ENCODE measurements at regions not wholly inside any gene's neighbourhood (a gene's known extent, or its start where the extent isn't known, plus 50 kb on each side); places are given as distances from the start of the nearest gene placed in this dataset.

DNA sequence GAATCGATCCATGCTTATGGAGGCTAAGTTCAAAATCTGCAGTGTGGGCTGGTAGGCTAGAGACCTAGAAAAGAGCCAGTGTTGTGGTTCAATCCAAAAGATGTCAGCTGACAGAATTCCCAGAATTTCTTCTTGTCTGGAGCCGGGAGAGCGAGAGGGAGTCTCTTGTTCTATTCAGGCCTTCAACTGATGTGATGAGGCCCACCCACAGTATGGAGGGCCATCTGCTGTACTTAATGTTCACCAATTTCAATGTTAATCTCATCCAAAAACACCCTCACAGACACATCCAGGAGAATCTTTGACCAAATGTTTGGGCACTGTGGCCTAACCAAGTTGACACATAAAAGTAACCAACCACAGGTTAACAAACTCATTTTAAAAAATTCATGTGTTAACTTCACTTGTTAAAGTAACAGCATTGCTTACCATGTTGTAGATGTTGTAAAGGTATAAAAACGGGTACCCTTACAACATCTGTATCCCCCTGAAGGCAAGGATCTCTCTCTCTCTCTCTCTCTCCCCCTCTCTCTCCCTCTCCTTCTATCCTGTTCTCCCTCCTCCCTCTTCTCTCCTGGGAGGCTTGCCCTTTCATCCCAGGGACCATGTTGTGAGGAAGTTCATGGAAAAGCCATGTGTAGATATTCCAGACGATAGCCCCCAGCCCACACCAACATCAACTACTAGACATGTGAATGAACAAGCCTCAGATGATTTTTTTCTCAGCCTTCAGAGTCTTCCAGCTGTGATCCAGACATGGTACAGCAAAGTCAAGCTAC lies 66.4 kb upstream of the CHD2 start:
- H3K4me3 ChIP-seq (ENCODE audit: low read length): no peak overlapping the region
- no peaks in the 10 kb centered on the region for H4K20me1 ChIP-seq (ENCODE audit: insufficient read depth, low read length)
- no peaks in the 10 kb centered on the region for H3K36me3 ChIP-seq (replicated peaks; ENCODE audit: low read depth, low read length)
- H3K9me3 ChIP-seq (ENCODE audit: insufficient read depth, low read length): no peaks in the 10 kb centered on the region
- H3K4me1 ChIP-seq (ENCODE audit: low read length): peaks cover 34% of the 10 kb centered on the region
- no peaks in the 10 kb centered on the region for H3K79me2 ChIP-seq (ENCODE audit: low read length)
- TF ChIP-seq, protein P1, sequence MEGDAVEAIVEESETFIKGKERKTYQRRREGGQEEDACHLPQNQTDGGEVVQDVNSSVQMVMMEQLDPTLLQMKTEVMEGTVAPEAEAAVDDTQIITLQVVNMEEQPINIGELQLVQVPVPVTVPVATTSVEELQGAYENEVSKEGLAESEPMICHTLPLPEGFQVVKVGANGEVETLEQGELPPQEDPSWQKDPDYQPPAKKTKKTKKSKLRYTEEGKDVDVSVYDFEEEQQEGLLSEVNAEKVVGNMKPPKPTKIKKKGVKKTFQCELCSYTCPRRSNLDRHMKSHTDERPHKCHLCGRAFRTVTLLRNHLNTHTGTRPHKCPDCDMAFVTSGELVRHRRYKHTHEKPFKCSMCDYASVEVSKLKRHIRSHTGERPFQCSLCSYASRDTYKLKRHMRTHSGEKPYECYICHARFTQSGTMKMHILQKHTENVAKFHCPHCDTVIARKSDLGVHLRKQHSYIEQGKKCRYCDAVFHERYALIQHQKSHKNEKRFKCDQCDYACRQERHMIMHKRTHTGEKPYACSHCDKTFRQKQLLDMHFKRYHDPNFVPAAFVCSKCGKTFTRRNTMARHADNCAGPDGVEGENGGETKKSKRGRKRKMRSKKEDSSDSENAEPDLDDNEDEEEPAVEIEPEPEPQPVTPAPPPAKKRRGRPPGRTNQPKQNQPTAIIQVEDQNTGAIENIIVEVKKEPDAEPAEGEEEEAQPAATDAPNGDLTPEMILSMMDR (IDR thresholded peaks at IDR 0.05; ENCODE audit: low read depth, low read length): no peak
- TF ChIP-seq EZH2phosphoT487 (IDR thresholded peaks at IDR 0.05; ENCODE audit: low read depth): no peak
- peak overlapping the region; percentile 88 for H3K4me2 ChIP-seq (ENCODE audit: low read length)
- no peak overlapping the region for H3K9ac ChIP-seq (ENCODE audit: low read length)
- peak overlapping the region; percentile 88; the same call in 1 of the 2 replicates for H3K27ac ChIP-seq (ENCODE audit: low read length)
- H3K27me3 ChIP-seq (ENCODE audit: low read depth, low read length): no peaks in the 10 kb centered on the region
- peak overlapping the region; percentile 54; the same call in 1 of the 2 replicates for H2AFZ ChIP-seq (ENCODE audit: low read depth, low read length)

DNA sequence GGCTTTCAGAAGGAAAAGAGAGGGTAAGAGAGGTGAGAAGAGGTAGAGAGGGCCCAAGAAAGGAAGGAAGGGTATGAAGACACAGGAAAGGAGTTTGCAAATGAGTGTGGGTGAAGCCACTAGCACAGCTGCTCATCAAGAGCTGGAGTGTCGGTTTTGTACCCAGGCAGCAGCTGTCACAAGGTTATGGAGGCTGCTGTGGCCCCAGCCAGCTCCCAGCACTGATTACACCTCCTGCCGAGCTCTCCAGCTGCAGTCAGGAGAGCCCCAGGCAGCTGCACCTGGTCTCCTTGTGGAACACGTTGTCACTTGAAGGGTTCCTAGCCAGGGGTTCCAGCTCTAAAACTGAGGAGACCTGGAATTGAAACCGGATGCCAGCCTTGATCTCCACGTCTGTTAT lies 60.4 kb upstream of the CHD2 start:
- TF ChIP-seq, protein P1 (IDR thresholded peaks at IDR 0.05; ENCODE audit: low read depth, low read length): no peak
- TF ChIP-seq EZH2phosphoT487 (IDR thresholded peaks at IDR 0.05; ENCODE audit: low read depth): no peak
- H3K9ac ChIP-seq (ENCODE audit: low read length): peak overlapping the region; percentile 13; the same call in 1 of the 2 replicates
- no peak overlapping the region for H3K27ac ChIP-seq (ENCODE audit: low read length)
- H2AFZ ChIP-seq (ENCODE audit: low read depth, low read length): peak overlapping the region; percentile 64
- H3K27me3 ChIP-seq (ENCODE audit: low read depth, low read length): no peaks in the 10 kb centered on the region
- H3K4me1 ChIP-seq (ENCODE audit: low read length): peaks cover 13% of the 10 kb centered on the region
- no peaks in the 10 kb centered on the region for H3K9me3 ChIP-seq (ENCODE audit: insufficient read depth, low read length)
- no peaks in the 10 kb centered on the region for H3K79me2 ChIP-seq (ENCODE audit: low read length)
- 0 out of 2 replicates have a peak overlapping the region, but pooled peaks have one; percentile 5 for H3K4me3 ChIP-seq (ENCODE audit: low read length)
- peak overlapping the region; percentile 57 for H3K4me2 ChIP-seq (ENCODE audit: low read length)
- H4K20me1 ChIP-seq (ENCODE audit: insufficient read depth, low read length): no peaks in the 10 kb centered on the region
- no peaks in the 10 kb centered on the region for H3K36me3 ChIP-seq (replicated peaks; ENCODE audit: low read depth, low read length)

DNA sequence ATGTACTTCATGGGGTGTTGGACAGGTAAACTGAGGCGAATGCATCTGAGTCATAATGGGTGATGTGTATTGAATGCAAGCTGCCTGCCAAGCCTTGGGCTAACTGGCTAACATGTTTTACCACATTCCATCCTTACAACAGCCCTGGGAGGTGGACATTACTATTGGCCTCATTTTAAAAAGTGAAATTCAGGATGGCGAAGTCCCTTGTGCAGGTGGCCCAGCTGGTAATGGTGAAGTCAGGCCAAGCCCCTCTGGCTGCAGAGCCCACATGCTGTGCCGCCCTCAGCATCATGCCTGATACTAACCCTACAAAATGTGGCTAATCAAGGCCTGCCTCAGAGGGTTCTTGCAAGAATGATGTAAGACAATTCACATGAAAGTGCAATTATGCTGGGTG lies 60.0 kb upstream of the CHD2 start:
- Histone ChIP-seq H2AFZ (ENCODE audit: low read depth, low read length) (peak overlapping the region; percentile 64), H3K27ac (ENCODE audit: low read length) (no peak overlapping the region), H3K9ac (ENCODE audit: low read length) (0 out of 2 replicates have a peak overlapping the region, but pooled peaks have one; percentile 13), H3K36me3 (replicated peaks; ENCODE audit: low read depth, low read length) (no peaks in the 10 kb centered on the region), H3K9me3 (ENCODE audit: insufficient read depth, low read length) (no peaks in the 10 kb centered on the region), H3K4me2 (ENCODE audit: low read length) (peak overlapping the region; percentile 57), H3K4me1 (ENCODE audit: low read length) (peaks cover 17% of the 10 kb centered on the region), H3K79me2 (ENCODE audit: low read length) (no peaks in the 10 kb centered on the region), H4K20me1 (ENCODE audit: insufficient read depth, low read length) (no peaks in the 10 kb centered on the region), H3K4me3 (ENCODE audit: low read length) (0 out of 2 replicates have a peak overlapping the region, but pooled peaks have one; percentile 5), H3K27me3 (ENCODE audit: low read depth, low read length) (no peaks in the 10 kb centered on the region)
- no peak for TF ChIP-seq EZH2phosphoT487 (IDR thresholded peaks at IDR 0.05; ENCODE audit: low read depth)

DNA sequence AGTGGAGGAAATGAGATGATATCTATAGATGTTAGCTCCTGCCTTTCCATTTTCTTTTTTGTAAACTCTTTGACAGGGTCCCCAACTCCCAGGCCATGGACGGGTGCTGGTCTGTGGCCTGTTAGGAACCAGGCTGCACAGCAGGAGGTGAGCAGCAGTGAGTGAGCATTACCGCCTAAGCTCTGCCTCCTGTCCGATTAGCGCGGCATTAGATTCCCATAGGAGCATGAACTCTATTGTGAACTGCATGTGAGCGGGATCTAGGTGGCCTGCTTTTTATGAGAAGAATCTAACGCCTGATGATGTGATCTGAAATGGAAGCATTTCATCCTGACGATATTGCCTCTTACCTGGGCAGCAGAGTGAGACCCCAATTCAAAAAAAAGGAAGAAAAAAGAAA lies 56.8 kb upstream of the CHD2 start:
- Histone ChIP-seq H3K79me2 (ENCODE audit: low read length) (no peaks in the 10 kb centered on the region), H3K27ac (ENCODE audit: low read length) (no peak overlapping the region), H3K27me3 (ENCODE audit: low read depth, low read length) (no peaks in the 10 kb centered on the region), H3K4me3 (ENCODE audit: low read length) (no peak overlapping the region), H3K9ac (ENCODE audit: low read length) (no peak overlapping the region), H3K36me3 (replicated peaks; ENCODE audit: low read depth, low read length) (no peaks in the 10 kb centered on the region), H2AFZ (ENCODE audit: low read depth, low read length) (no peak overlapping the region), H4K20me1 (ENCODE audit: insufficient read depth, low read length) (no peaks in the 10 kb centered on the region), H3K4me1 (ENCODE audit: low read length) (peaks cover 27% of the 10 kb centered on the region), H3K9me3 (ENCODE audit: insufficient read depth, low read length) (no peaks in the 10 kb centered on the region), H3K4me2 (ENCODE audit: low read length) (no peak overlapping the region)
- TF ChIP-seq, protein P1 (IDR thresholded peaks at IDR 0.05; ENCODE audit: low read depth, low read length): no peak
- no peak for TF ChIP-seq EZH2phosphoT487 (IDR thresholded peaks at IDR 0.05; ENCODE audit: low read depth)

All from OCI-LY3 (cell line).